ENCODE measurements at regions not wholly inside any gene's neighbourhood (a gene's known extent, or its start where the extent isn't known, plus 50 kb on each side); places are given as distances from the start of the nearest gene placed in this dataset.

- TF ChIP-seq CTCF (conservative IDR thresholded peaks at IDR 0.05 in 1 of 2, IDR thresholded peaks at IDR 0.05 in 1 of 2; ENCODE audit: extremely low read depth in 1 of 2, insufficient read depth in 1 of 2, low read depth in 1 of 2, low read length in 2 of 2) (no peak), EZH2 (IDR thresholded peaks at IDR 0.05; ENCODE audit: borderline replicate concordance, low read length) (no peak)
Measured at GRCh38 chr14:98507264-98507663, 764.7 kb downstream of the BCL11B start.

All from mammary epithelial cell (primary cell).